GM23338 (cell line): ENCODE measurements at regions not wholly inside any gene's neighbourhood (a gene's known extent, or its start where the extent isn't known, plus 50 kb on each side); places are given as distances from the start of the nearest gene placed in this dataset.

Source experiments
- ATAC-seq: fragments of 200-7000 bp; cut with Tn5 transposase; 3 replicates; pipeline ENCODE4 v1.9.1; 2020
- DNase-seq: peaks from one replicate; pipeline ENCODE4 v3.0.0-alpha.2; 2015; ENCODE audit warnings: low spot score
- H2AFZ ChIP-seq: fragments of 200-600 bp; sonication (generic); 2 replicates; pipeline ENCODE4 v1.8.0; 2016; ENCODE audit warnings: antibody characterized with exemption, mild to moderate bottlenecking, moderate library complexity
- H3F3A ChIP-seq: fragments of 200-600 bp; sonication (generic); replicated peaks from 2 replicates; pipeline ENCODE4 v1.8.0; 2017; ENCODE audit warnings: antibody characterized with exemption, mixed run types, low read depth
- H3K27ac ChIP-seq: fragments of 200-600 bp; sonication (generic); 2 replicates; pipeline ENCODE4 v1.6.1; 2016; ENCODE audit warnings: low read depth
- H3K27me3 ChIP-seq: fragments of 200-600 bp; sonication (generic); 2 replicates; pipeline ENCODE4 v1.8.0; 2016; ENCODE audit warnings: mild to moderate bottlenecking, mixed run types, moderate library complexity; ENCODE audit not compliant: insufficient read depth
- H3K36me3 ChIP-seq: fragments of 200-600 bp; sonication (generic); 2 replicates; pipeline ENCODE4 v1.8.0; 2016; ENCODE audit warnings: mild to moderate bottlenecking; ENCODE audit not compliant: insufficient read depth
- H3K4me1 ChIP-seq: fragments of 200-600 bp; sonication (generic); 2 replicates; pipeline ENCODE4 v1.8.0; 2016; ENCODE audit warnings: mild to moderate bottlenecking, moderate library complexity; ENCODE audit not compliant: insufficient read depth
- H3K4me2 ChIP-seq: fragments of 200-600 bp; sonication (generic); 2 replicates; pipeline ENCODE4 v1.7.1; 2017; ENCODE audit warnings: mixed run types
- H3K4me3 ChIP-seq: fragments of 200-600 bp; sonication (generic); 2 replicates; pipeline ENCODE4 v1.6.1; 2016; ENCODE audit warnings: mixed run types
- H3K79me2 ChIP-seq: fragments of 200-600 bp; sonication (generic); replicated peaks from 2 replicates; pipeline ENCODE4 v1.8.0; 2017; ENCODE audit warnings: mild to moderate bottlenecking; ENCODE audit not compliant: insufficient read depth
- H3K9me2 ChIP-seq: fragments of 200-600 bp; sonication (generic); 2 replicates; pipeline ENCODE4 v1.8.0; 2017; ENCODE audit not compliant: insufficient read depth
- H4K20me1 ChIP-seq: fragments of 200-600 bp; sonication (generic); replicated peaks from 2 replicates; pipeline ENCODE4 v1.8.0; 2017; ENCODE audit warnings: mild to moderate bottlenecking; ENCODE audit not compliant: insufficient read depth
- H3K27ac Mint-ChIP-seq: 2 replicates; pipeline ENCODE4 v1.8.0; 2020; ENCODE audit warnings: inconsistent platforms, mild to moderate bottlenecking, moderate library complexity, mixed read lengths
- H3K27me3 Mint-ChIP-seq: 3 replicates; pipeline ENCODE4 v1.8.0; 2022; ENCODE audit warnings: low read depth, mild to moderate bottlenecking, moderate library complexity, mixed read lengths, inconsistent platforms; ENCODE audit not compliant: insufficient read depth, poor library complexity
- H3K36me3 Mint-ChIP-seq: 3 replicates; pipeline ENCODE4 v1.8.0; 2021; ENCODE audit warnings: low read depth, mild to moderate bottlenecking, inconsistent platforms, moderate library complexity, mixed read lengths
- H3K4me1 Mint-ChIP-seq: 3 replicates; pipeline ENCODE4 v1.8.0; 2020; ENCODE audit warnings: mild to moderate bottlenecking, inconsistent platforms, mixed read lengths
- H3K4me3 Mint-ChIP-seq: 3 replicates; pipeline ENCODE4 v1.8.0; 2021; ENCODE audit warnings: moderate library complexity, mild to moderate bottlenecking, inconsistent platforms, mixed read lengths
- H3K9me3 Mint-ChIP-seq: 3 replicates; pipeline ENCODE4 v1.8.0; 2020; ENCODE audit warnings: moderate library complexity, mild to moderate bottlenecking, inconsistent platforms, mixed read lengths
- CREB1 ChIP-seq: fragments of 250-450 bp; sonication (Bioruptor Pico); IDR thresholded peaks from 2 replicates; pipeline ENCODE4 v1.5.0; 2020; ENCODE audit warnings: low read depth, mild to moderate bottlenecking, moderate library complexity
- ETS1 ChIP-seq: IDR thresholded peaks from 2 replicates; pipeline ENCODE4 v1.6.1; 2016; ENCODE audit warnings: antibody characterized with exemption
- EZH2 ChIP-seq: fragments of 200-600 bp; sonication (generic); IDR thresholded peaks from one replicate; pipeline ENCODE4 v1.8.0; 2017; ENCODE audit warnings: antibody characterized with exemption, mild to moderate bottlenecking, low read depth; ENCODE audit not compliant: unreplicated experiment
- EZH2phosphoT487 ChIP-seq: fragments of 200-600 bp; sonication (generic); IDR thresholded peaks from one replicate; pipeline ENCODE4 v1.8.1; 2018; ENCODE audit warnings: antibody characterized with exemption; ENCODE audit not compliant: unreplicated experiment
- JUNB ChIP-seq: IDR thresholded peaks from one replicate; pipeline ENCODE4 v1.6.1; 2016; ENCODE audit warnings: antibody characterized with exemption; ENCODE audit not compliant: unreplicated experiment
- NANOG ChIP-seq: IDR thresholded peaks from 2 replicates; pipeline ENCODE4 v1.6.1; 2016; ENCODE audit warnings: antibody characterized with exemption, borderline replicate concordance
- POLR2AphosphoS5 ChIP-seq: IDR thresholded peaks from 2 replicates; pipeline ENCODE4 v1.6.1; 2016; ENCODE audit warnings: antibody characterized with exemption, low read depth
- REST ChIP-seq: IDR thresholded peaks from one replicate; pipeline ENCODE4 v1.6.1; 2018; ENCODE audit warnings: antibody characterized with exemption; ENCODE audit not compliant: unreplicated experiment
- STAT1 ChIP-seq: IDR thresholded peaks from one replicate; pipeline ENCODE4 v1.6.1; 2016; ENCODE audit warnings: antibody characterized with exemption; ENCODE audit not compliant: unreplicated experiment
- ZNF114 ChIP-seq: fragments of 250-450 bp; sonication (Bioruptor Pico); IDR thresholded peaks from 2 replicates; pipeline ENCODE4 v1.5.0; 2020; ENCODE audit warnings: mild to moderate bottlenecking, moderate library complexity
- ZNF331 ChIP-seq: fragments of 250-450 bp; sonication (Bioruptor Pico); IDR thresholded peaks from 2 replicates; pipeline ENCODE4 v1.5.0; 2020; ENCODE audit warnings: low read depth, mild to moderate bottlenecking, moderate library complexity
- ZNF462 ChIP-seq: fragments of 250-450 bp; sonication (Bioruptor Pico); IDR thresholded peaks from 2 replicates; pipeline ENCODE4 v1.5.0; 2020; ENCODE audit warnings: mild to moderate bottlenecking, moderate library complexity
- TF ChIP-seq, protein P1 (sequence below), 2 experiments: fragments of 200-600 bp in 1 of 2; sonication (generic) in 1 of 2; conservative IDR thresholded peaks; 2 replicates each; pipeline versions ENCODE4 v1.5.1 to v1.6.1; 2016 to 2017; ENCODE audit warnings: antibody characterized with exemption in 2 of 2, low read depth in 2 of 2, mild to moderate bottlenecking in 2 of 2, moderate library complexity in 1 of 2

- Histone ChIP-seq H3K4me3 (no peak overlapping the region), H3K9me2 (no peaks in the 10 kb centered on the region), H3K27me3 (no peaks in the 10 kb centered on the region), H3K27ac (no peak overlapping the region), H3K36me3 (no peaks in the 10 kb centered on the region), H3K4me2 (no peak overlapping the region), H4K20me1 (no peaks in the 10 kb centered on the region), H3K79me2 (no peaks in the 10 kb centered on the region), H3F3A (no peaks in the 10 kb centered on the region), H2AFZ (no peak overlapping the region), H3K4me1 (peaks cover 23% of the 10 kb centered on the region)
- Mint-ChIP-seq H3K4me1 (peaks cover 17% of the 10 kb centered on the region), H3K27ac (no peak overlapping the region), H3K27me3 (peaks cover 6% of the 10 kb centered on the region), H3K36me3 (no peaks in the 10 kb centered on the region), H3K9me3 (no peaks in the 10 kb centered on the region), H3K4me3 (no peak overlapping the region)
- ATAC-seq (no peak), DNase-seq (no peak)
- TF ChIP-seq EZH2phosphoT487: no peak
- no peak for TF ChIP-seq CREB1 (CRISPR knock-in tag)
- TF ChIP-seq NANOG: no peak
- no peak for TF ChIP-seq ZNF462
- TF ChIP-seq STAT1: no peak
- no peak for TF ChIP-seq POLR2AphosphoS5
- no peak for TF ChIP-seq ETS1
- TF ChIP-seq EZH2: no peak
- no peak for TF ChIP-seq ZNF114 (CRISPR knock-in tag)
- TF ChIP-seq REST: no peak
- TF ChIP-seq ZNF331 (CRISPR knock-in tag): no peak
- TF ChIP-seq, protein P1, sequence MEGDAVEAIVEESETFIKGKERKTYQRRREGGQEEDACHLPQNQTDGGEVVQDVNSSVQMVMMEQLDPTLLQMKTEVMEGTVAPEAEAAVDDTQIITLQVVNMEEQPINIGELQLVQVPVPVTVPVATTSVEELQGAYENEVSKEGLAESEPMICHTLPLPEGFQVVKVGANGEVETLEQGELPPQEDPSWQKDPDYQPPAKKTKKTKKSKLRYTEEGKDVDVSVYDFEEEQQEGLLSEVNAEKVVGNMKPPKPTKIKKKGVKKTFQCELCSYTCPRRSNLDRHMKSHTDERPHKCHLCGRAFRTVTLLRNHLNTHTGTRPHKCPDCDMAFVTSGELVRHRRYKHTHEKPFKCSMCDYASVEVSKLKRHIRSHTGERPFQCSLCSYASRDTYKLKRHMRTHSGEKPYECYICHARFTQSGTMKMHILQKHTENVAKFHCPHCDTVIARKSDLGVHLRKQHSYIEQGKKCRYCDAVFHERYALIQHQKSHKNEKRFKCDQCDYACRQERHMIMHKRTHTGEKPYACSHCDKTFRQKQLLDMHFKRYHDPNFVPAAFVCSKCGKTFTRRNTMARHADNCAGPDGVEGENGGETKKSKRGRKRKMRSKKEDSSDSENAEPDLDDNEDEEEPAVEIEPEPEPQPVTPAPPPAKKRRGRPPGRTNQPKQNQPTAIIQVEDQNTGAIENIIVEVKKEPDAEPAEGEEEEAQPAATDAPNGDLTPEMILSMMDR (conservative IDR thresholded peaks at IDR 0.05; ENCODE audit: low read depth in 2 of 2): no peak
- no peak for TF ChIP-seq JUNB
Measured at GRCh38 chr10:4765428-4765827, 60.6 kb upstream of the AKR1E2 start.
